HUES64 (cell line): ENCODE measurements at regions not wholly inside any gene's neighbourhood (a gene's known extent, or its start where the extent isn't known, plus 50 kb on each side); places are given as distances from the start of the nearest gene placed in this dataset.

Experiments
- H3K27ac ChIP-seq: 2 replicates; pipeline ENCODE4 v1.7.0; 2013; ENCODE audit warnings: low read depth, low read length, inconsistent platforms
- H3K27me3 ChIP-seq: 2 replicates; pipeline ENCODE4 v1.6.1; 2013; ENCODE audit warnings: mild to moderate bottlenecking, low read length; ENCODE audit not compliant: insufficient read depth
- H3K36me3 ChIP-seq: 2 replicates; pipeline ENCODE4 v1.6.1; 2013; ENCODE audit warnings: mild to moderate bottlenecking, low read length; ENCODE audit not compliant: insufficient read depth
- H3K4me1 ChIP-seq: 2 replicates; pipeline ENCODE4 v1.6.1; 2013; ENCODE audit warnings: mild to moderate bottlenecking, low read length, moderate library complexity; ENCODE audit not compliant: insufficient read depth
- H3K4me3 ChIP-seq: 2 replicates; pipeline ENCODE4 v1.5.1; 2013; ENCODE audit warnings: mild to moderate bottlenecking, low read length, moderate library complexity
- H3K9ac ChIP-seq: 2 replicates; pipeline ENCODE4 v1.6.1; 2013; ENCODE audit warnings: mild to moderate bottlenecking, low read depth, low read length
- H3K9me3 ChIP-seq: 2 replicates; pipeline ENCODE4 v1.6.1; 2013; ENCODE audit warnings: low read depth, low read length; ENCODE audit not compliant: insufficient read depth
- WGBS: fragments of 150-250, 120-280 bp; methylation state at CpG from one replicate; pipeline ENCODE4 v1.1.7; 2013; ENCODE audit warnings: missing lambda C conversion rate; 5-methylcytosine and 5-hydroxymethylcytosine counted together

DNA sequence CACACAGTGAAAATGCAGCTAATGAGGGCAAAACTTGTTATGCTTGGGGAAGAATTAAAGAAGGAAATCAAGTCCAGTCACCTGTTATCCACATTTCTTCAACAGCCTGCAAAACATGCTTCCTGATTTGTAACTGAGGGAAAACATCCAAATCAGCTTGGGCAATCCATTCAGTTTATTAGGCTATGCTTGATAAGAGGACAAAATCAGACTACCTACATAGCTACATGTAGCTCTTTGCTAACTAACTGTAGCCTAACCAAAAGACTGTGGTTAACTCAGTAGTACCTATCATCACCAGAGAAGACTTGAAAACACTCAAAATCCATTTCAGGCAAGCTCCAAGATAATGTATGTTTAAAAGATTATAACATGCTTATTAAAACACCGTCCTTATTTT is 436.4 kb downstream of the SHQ1 start:
- H3K27me3 ChIP-seq, result no peaks in the 10 kb centered on the region
- H3K4me3 ChIP-seq, result no peak overlapping the region
- H3K36me3 ChIP-seq, result no peaks in the 10 kb centered on the region
- no peak overlapping the region for H3K27ac ChIP-seq
- H3K4me1 ChIP-seq, result peaks cover 54% of the 10 kb centered on the region
- no peaks in the 10 kb centered on the region for H3K9me3 ChIP-seq
- no peak overlapping the region for H3K9ac ChIP-seq
- no CpG with 5 or more reads among the region's 1 CpG for WGBS

DNA sequence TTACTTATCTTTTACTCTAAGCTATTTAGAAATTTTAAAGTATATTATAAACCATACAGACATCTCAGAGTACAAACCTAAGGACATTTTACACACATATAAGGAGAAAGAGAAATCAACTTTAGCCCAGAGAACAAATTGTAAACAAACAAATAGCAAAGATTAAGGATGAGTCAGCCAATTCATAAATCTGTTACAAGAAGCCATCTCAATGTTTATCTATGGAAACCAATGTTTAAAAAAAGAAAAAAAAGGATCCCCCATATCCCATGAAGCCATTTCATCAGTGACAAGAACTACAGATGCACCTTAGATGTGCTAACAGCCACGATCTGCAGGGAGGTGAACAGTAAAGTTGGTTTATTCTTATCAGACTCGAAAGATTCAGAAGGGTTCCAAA is 437.1 kb downstream of the SHQ1 start:
- WGBS, result 92% methylated on average over 2 of the region's 2 CpGs

DNA sequence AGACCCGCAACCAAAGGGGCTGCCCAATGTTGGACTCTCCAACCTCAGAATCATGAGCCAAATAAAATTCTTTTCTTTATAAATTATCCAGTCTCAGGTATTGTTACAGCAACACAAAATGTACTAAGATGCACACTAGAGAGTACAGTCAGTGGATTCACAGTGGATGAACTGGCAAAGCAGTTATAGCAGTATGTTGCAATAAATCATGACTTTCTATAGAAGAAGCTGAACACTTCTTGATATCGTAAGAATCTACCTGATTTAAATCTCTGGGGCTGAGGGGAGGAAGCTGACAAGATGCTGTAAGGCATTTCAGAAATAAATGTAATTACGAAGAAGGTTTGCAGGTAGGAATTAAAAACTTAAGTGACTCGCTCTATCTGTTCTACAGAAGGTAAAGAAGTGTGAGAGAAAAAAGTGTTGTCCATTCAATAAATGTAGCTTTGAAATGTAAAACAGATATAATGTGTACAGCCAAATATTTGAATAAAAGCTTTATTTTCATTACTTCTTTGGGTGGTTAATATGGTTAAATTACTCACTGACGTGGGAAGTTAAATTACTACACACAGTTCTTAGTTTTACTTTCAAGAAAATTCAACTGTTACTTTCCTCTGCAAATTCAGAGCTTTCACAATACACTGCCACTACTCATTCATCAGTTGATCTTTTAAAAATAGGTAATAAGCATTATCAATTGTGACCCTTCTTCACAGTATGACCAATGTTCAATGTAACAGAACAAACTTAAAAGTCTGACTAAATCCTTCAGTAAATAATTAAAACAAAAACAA is 439.1 kb downstream of the SHQ1 start:
- Histone ChIP-seq H3K9me3 (no peaks in the 10 kb centered on the region), H3K27ac (no peak overlapping the region), H3K4me1 (peaks cover 75% of the 10 kb centered on the region), H3K4me3 (no peak overlapping the region), H3K36me3 (no peaks in the 10 kb centered on the region), H3K27me3 (no peaks in the 10 kb centered on the region), H3K9ac (no peak overlapping the region)
- 97% methylated on average over 5 of the region's 5 CpGs for WGBS

More for the DNA sequence above, 437.1 kb downstream of the SHQ1 start:
- H3K4me3 ChIP-seq, result no peak overlapping the region
- no peak overlapping the region for H3K27ac ChIP-seq
- H3K4me1 ChIP-seq, result peaks cover 57% of the 10 kb centered on the region
- H3K9me3 ChIP-seq, result no peaks in the 10 kb centered on the region
- H3K36me3 ChIP-seq, result no peaks in the 10 kb centered on the region
- no peak overlapping the region for H3K9ac ChIP-seq
- no peaks in the 10 kb centered on the region for H3K27me3 ChIP-seq

DNA sequence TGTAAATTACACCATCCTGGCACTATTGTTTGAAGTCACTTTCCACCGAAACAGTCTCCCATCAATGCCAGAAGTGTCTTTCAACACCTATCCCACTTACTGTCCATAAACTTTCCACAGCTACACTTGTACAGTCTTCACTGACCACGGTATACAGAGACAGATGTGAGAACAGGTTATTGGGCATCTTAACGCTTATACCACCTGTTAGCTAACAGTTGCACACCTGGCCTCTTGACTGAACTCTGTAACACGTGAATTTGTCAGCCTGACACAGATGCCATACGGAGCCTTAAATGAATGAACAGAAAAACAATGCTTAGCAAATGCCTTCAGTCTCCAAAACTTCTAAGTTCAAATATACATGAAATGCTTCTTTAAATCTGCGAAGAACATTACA is 440.5 kb downstream of the SHQ1 start:
- no peak overlapping the region for H3K27ac ChIP-seq
- peaks cover 82% of the 10 kb centered on the region for H3K4me1 ChIP-seq
- H3K4me3 ChIP-seq, result no peak overlapping the region
- H3K9ac ChIP-seq, result no peak overlapping the region
- WGBS, result 85% methylated on average over 6 of the region's 6 CpGs
- no peaks in the 10 kb centered on the region for H3K9me3 ChIP-seq
- no peaks in the 10 kb centered on the region for H3K27me3 ChIP-seq
- H3K36me3 ChIP-seq, result no peaks in the 10 kb centered on the region

DNA sequence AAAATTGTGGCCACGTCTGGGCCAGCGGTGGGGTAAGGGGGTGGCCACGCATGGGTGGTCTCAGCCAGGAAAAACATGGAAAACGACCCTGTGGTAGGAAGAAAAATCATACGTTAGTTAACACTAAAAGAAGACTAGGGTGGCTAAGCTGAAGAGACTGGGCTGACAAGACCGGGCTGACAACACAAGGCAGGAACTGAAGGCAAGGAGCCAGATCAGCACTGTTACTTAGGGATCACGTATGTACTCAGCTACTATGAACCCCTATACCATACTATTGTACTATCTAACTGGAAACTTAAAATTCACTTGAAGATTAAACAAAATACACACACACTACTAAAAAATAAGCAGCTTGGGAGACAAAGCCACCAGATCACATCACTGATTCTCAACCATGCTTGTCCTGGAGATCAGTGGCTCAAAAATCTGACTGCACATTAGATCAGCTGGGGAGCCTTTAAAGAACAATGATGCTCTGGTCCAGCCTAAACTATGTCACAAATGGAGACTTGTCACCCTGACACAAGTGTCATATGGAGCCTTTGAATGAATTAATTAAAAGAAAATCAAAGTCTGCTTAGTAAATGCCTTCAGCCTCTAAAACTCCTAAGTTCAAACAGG is 442.2 kb downstream of the SHQ1 start:
- 80% methylated on average over 6 of the region's 7 CpGs for whole genome bisulfite sequencing

DNA sequence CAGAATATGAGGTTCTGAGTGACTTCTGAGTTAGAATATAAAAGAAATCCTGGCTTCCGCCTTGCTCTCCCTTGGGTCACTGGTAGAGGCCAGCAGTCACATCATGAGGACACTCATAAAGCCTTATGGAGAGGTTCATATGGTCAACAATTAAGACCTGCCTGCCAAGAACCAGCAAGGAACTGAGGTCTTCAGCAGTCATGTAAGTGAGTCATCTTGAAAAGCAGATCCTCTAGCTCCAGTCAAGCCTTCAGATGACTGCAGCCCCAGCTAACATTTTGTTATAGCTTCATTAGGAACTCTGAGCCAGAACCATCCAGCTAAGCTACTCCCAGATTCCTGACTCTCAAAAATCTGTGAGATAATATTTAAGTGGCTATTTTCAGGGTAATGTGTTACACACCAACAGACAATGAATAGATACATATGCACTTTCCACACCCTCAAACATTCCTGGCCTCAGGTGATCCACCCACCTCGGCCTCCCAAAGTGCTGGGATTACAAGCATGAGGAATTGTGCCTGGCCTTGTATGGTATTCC is 447.2 kb downstream of the SHQ1 start:
- H3K27ac ChIP-seq, result no peak overlapping the region
- no peaks in the 10 kb centered on the region for H3K36me3 ChIP-seq
- H3K4me1 ChIP-seq, result peaks cover 55% of the 10 kb centered on the region
- 95% methylated on average over 2 of the region's 2 CpGs for WGBS
- no peaks in the 10 kb centered on the region for H3K9me3 ChIP-seq
- H3K27me3 ChIP-seq, result no peaks in the 10 kb centered on the region
- H3K9ac ChIP-seq, result no peak overlapping the region
- no peak overlapping the region for H3K4me3 ChIP-seq

More for the DNA sequence above, 442.2 kb downstream of the SHQ1 start:
- no peak overlapping the region for H3K9ac ChIP-seq
- no peaks in the 10 kb centered on the region for H3K27me3 ChIP-seq
- H3K4me1 ChIP-seq, result peaks cover 86% of the 10 kb centered on the region
- no peak overlapping the region for H3K27ac ChIP-seq
- no peaks in the 10 kb centered on the region for H3K36me3 ChIP-seq
- no peak overlapping the region for H3K4me3 ChIP-seq
- H3K9me3 ChIP-seq, result no peaks in the 10 kb centered on the region

DNA sequence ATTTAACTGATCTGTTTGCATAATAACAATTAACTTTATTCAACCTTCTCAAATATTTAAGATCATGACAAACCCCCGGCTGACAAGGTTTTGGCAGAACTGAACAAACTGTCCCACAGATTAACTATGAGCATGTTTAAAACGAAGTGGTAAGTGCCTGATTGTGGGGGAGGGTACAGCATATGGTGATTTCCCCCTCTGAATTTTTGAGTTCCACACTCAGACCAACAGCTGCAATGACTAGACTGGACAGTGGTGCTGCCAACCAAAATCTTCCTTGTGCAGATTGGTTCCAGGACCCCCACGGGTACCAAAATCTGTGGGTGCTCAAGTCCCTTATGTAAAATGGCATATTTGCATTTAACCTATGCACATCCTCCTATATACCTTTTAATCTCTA is 449.5 kb downstream of the SHQ1 start:
- H3K36me3 ChIP-seq, result no peaks in the 10 kb centered on the region
- peaks cover 38% of the 10 kb centered on the region for H3K4me1 ChIP-seq
- no peak overlapping the region for H3K9ac ChIP-seq
- no peaks in the 10 kb centered on the region for H3K27me3 ChIP-seq
- no peak overlapping the region for H3K27ac ChIP-seq
- H3K4me3 ChIP-seq, result no peak overlapping the region
- WGBS, result 91% methylated on average over 3 of the region's 3 CpGs
- H3K9me3 ChIP-seq, result no peaks in the 10 kb centered on the region

DNA sequence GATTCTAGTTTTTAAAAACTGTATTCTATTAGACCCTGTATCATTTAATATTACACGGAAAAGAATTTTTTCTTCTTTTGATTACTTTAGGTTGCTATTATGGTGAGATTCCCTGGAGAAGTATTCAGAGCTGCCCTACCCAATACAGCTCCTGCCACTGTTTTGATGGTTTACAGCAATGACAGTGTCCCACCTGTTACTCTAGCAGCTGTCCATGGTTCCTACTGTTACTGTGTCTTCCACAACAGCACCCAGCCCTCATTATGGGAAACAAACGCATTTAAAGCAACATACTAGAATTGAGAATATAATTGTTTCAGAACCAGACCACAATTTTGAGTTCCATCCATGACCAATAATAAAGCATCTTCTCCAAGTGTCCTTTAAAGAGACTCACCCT is 450.7 kb downstream of the SHQ1 start:
- H3K9ac ChIP-seq, result no peak overlapping the region
- no peaks in the 10 kb centered on the region for H3K27me3 ChIP-seq
- 50% methylated on average over 1 of the region's 2 CpGs for WGBS
- H3K4me1 ChIP-seq, result peaks cover 33% of the 10 kb centered on the region
- H3K36me3 ChIP-seq, result no peaks in the 10 kb centered on the region
- H3K4me3 ChIP-seq, result no peak overlapping the region
- H3K9me3 ChIP-seq, result no peaks in the 10 kb centered on the region
- no peak overlapping the region for H3K27ac ChIP-seq

DNA sequence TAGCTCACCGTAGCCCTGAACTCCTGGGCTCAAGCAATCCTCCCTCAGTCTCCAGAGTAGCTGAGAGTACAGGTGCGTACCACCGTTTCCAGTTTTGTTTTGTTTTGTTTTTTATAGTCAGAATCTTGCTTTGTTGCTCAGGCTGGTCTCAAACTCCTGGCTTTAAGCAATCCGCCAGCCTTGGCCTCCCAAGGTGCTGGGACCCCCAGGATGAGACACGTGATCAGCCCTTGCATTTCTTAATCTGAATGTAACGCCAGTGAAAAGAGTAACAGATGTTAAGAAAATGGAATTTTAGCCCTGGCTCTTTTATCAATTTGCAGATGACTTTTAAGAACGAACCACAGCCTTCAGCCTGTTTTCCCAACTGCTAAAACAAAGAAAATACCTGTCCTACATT is 451.3 kb downstream of the SHQ1 start:
- H3K4me1 ChIP-seq, result peaks cover 34% of the 10 kb centered on the region
- WGBS, result 80% methylated on average over 7 of the region's 7 CpGs
- no peaks in the 10 kb centered on the region for H3K36me3 ChIP-seq
- H3K4me3 ChIP-seq, result no peak overlapping the region
- H3K9ac ChIP-seq, result no peak overlapping the region
- H3K9me3 ChIP-seq, result no peaks in the 10 kb centered on the region
- no peaks in the 10 kb centered on the region for H3K27me3 ChIP-seq
- no peak overlapping the region for H3K27ac ChIP-seq

DNA sequence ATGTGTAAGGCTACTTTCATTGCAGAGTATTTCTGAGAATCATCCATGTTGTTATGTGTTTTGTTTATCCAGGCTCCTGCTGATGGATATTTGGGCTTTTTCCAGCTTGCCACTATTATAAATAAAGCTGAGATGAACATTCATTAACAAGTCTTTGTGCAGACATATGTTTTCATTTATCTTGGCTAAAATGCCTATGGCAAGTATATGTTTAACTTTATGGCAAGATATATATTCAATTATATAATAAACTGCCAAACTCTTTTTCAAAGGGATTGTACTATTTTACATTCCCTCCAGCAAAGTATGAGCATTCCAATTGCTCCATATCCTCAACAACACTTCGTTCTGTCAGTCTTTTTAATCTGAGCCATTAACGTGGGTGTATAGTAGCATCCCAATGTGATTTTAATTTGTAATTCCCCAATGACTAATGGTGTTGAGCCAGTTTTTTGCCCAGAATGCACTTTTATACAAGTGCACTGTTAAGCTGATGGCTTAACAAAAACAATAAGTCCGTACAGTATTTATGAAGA is 452.4 kb downstream of the SHQ1 start:
- Histone ChIP-seq H3K9ac (no peak overlapping the region), H3K4me1 (peaks cover 39% of the 10 kb centered on the region), H3K9me3 (no peaks in the 10 kb centered on the region), H3K27ac (no peak overlapping the region), H3K27me3 (no peaks in the 10 kb centered on the region), H3K36me3 (no peaks in the 10 kb centered on the region), H3K4me3 (no peak overlapping the region)
- 91% methylated on average over 3 of the region's 3 CpGs for WGBS

DNA sequence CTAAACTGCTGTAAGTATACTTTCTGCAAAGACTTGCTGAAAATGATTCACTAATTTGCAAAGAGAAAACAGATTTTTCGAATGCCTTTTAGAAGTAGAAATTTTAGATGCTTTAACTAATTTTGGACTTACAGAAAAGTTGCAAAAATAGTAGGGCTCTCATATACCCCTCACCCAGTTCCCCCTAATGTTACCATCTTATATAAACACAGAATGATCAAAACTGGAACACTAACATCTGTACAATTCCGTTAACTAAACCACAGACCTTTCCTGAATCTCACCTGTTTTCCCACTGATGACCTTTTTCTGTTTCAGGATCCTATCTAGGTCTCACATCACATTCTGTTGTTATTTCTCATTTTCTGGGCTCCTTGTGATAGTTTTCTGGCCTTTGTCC is 454.8 kb downstream of the SHQ1 start:
- H3K36me3 ChIP-seq, result no peaks in the 10 kb centered on the region
- H3K9ac ChIP-seq, result no peak overlapping the region
- no peak overlapping the region for H3K27ac ChIP-seq
- H3K9me3 ChIP-seq, result no peaks in the 10 kb centered on the region
- peaks cover 56% of the 10 kb centered on the region for H3K4me1 ChIP-seq
- 87% methylated on average over 2 of the region's 2 CpGs for WGBS
- H3K4me3 ChIP-seq, result no peak overlapping the region
- H3K27me3 ChIP-seq, result no peaks in the 10 kb centered on the region
